Sigmoid colon (tissue), 6 donors: ENCODE measurements at regions not wholly inside any gene's neighbourhood (a gene's known extent, or its start where the extent isn't known, plus 50 kb on each side); places are given as distances from the start of the nearest gene placed in this dataset.

ENCODE experiments used
- DNase-seq: peaks from one replicate; pipeline ENCODE4 v3.0.0-alpha.2; 2019
- H3K27ac ChIP-seq, 4 donors: fragments of 200-600 bp; sonication (generic); one replicate each; pipeline ENCODE4 v1.5.1; 2016 to 2019; ENCODE audit warnings: mild to moderate bottlenecking in 1 of 4
- H3K27me3 ChIP-seq, 3 donors: fragments of 200-600 bp; sonication (generic); one replicate each; pipeline ENCODE4 v1.5.1; 2019; ENCODE audit warnings: mild to moderate bottlenecking in 1 of 3
- H3K36me3 ChIP-seq, 4 donors: fragments of 200-600 bp; sonication (generic); one replicate each; pipeline ENCODE4 v1.5.1; 2016 to 2019
- H3K4me1 ChIP-seq, 4 donors: fragments of 200-600 bp; sonication (generic); one replicate each; pipeline ENCODE4 v1.5.1; 2017 to 2019
- H3K4me3 ChIP-seq, 4 donors: fragments of 200-600 bp; sonication (generic); one replicate each; pipeline ENCODE4 v1.5.1; 2017 to 2019; ENCODE audit warnings: mild to moderate bottlenecking in 2 of 4, moderate library complexity in 1 of 4
- H3K9me3 ChIP-seq, 4 donors: fragments of 200-600 bp in 3 of 4; sonication (generic) in 3 of 4; one replicate each; pipeline versions ENCODE4 v1.5.1 to v1.6.1; 2013 to 2019
- CTCF ChIP-seq, 4 experiments: fragments of 450-650 bp in 3 of 4; fragments of 200-600 bp in 1 of 4; IDR thresholded peaks; one replicate each; pipeline ENCODE4 v1.5.1; 2016 to 2019; ENCODE audit warnings: antibody characterized with exemption in 4 of 4, mild to moderate bottlenecking in 3 of 4, moderate library complexity in 2 of 4
- EP300 ChIP-seq, 4 donors: sonication (generic); formaldehyde crosslinking; IDR thresholded peaks; one replicate each; pipeline ENCODE4 v1.6.1; 2017; ENCODE audit warnings: antibody characterized with exemption in 4 of 4
- POLR2A ChIP-seq, 2 donors: fragments of 450-650 bp; IDR thresholded peaks; one replicate each; pipeline ENCODE4 v1.6.1; 2016; ENCODE audit warnings: antibody characterized with exemption in 2 of 2, mild to moderate bottlenecking in 2 of 2, moderate library complexity in 2 of 2
- POLR2AphosphoS5 ChIP-seq, 4 donors: sonication (generic); formaldehyde crosslinking; IDR thresholded peaks; one replicate each; pipeline ENCODE4 v1.6.1; 2017; ENCODE audit warnings: antibody characterized with exemption in 4 of 4
- WGBS, 2 donors: extraction: QIAGEN DNeasy Blood & Tissue Kit; methylation state at CpG; one replicate each; pipeline ENCODE4 v1.1.7; 2013; 5-methylcytosine and 5-hydroxymethylcytosine counted together
- intact Hi-C: fragments of 100-400 bp; cut with DNase I; formaldehyde crosslinking; loops from one replicate; pipeline ENCODE4 v1.15.1; 2023
- donor health status: healthy with polysubstance abuse.
- donor health status: healthy.

GRCh38 chr15:93658026-93658816 is 569.2 kb upstream of the RGMA start:
- 72 to 85% methylated on average over 8 of the region's 8 CpGs for WGBS, 2 donors
- DNase-seq, result no peak
- H3K4me3 ChIP-seq, result no peak overlapping the region
- H3K27ac ChIP-seq, result no peak overlapping the region
- H3K9me3 ChIP-seq, result no peaks in the 10 kb centered on the region
- H3K4me1 ChIP-seq, result no peaks in the 10 kb centered on the region
- TF ChIP-seq POLR2AphosphoS5 (IDR thresholded peaks at IDR 0.05), result no peak
- no peak for TF ChIP-seq POLR2A (IDR thresholded peaks at IDR 0.05)
- no peak for TF ChIP-seq CTCF (IDR thresholded peaks at IDR 0.05)
- TF ChIP-seq EP300 (IDR thresholded peaks at IDR 0.05), result no peak
- intact Hi-C loops, result no loop called here
- H3K36me3 ChIP-seq, result no peaks in the 10 kb centered on the region
- H3K27me3 ChIP-seq, result no peaks in the 10 kb centered on the region

GRCh38 chr15:93656041-93656440 is 567.0 kb upstream of the RGMA start:
- H3K4me1 ChIP-seq, result no peaks in the 10 kb centered on the region
- intact Hi-C loops, result no loop called here
- 58 to 88% methylated on average over 2 of the region's 2 CpGs for WGBS, 2 donors
- no peak overlapping the region for H3K4me3 ChIP-seq
- TF ChIP-seq CTCF (IDR thresholded peaks at IDR 0.05) (no peak), POLR2A (IDR thresholded peaks at IDR 0.05) (no peak), EP300 (IDR thresholded peaks at IDR 0.05) (no peak), POLR2AphosphoS5 (IDR thresholded peaks at IDR 0.05) (no peak)
- H3K27me3 ChIP-seq, result no peaks in the 10 kb centered on the region
- H3K36me3 ChIP-seq, result no peaks in the 10 kb centered on the region
- DNase-seq, result no peak
- no peak overlapping the region for H3K27ac ChIP-seq
- no peaks in the 10 kb centered on the region for H3K9me3 ChIP-seq

- H3K36me3 ChIP-seq, result no peaks in the 10 kb centered on the region
- no peak overlapping the region for H3K27ac ChIP-seq
- no peaks in the 10 kb centered on the region for H3K27me3 ChIP-seq
- H3K9me3 ChIP-seq, result no peaks in the 10 kb centered on the region
- H3K4me3 ChIP-seq, result no peak overlapping the region
- intact Hi-C loops, result no loop called here
- TF ChIP-seq POLR2AphosphoS5 (IDR thresholded peaks at IDR 0.05) (no peak), POLR2A (IDR thresholded peaks at IDR 0.05) (no peak), EP300 (IDR thresholded peaks at IDR 0.05) (no peak), CTCF (IDR thresholded peaks at IDR 0.05) (no peak)
- WGBS, 2 donors, result 75 to 79% methylated on average over 6 of the region's 6 CpGs
- H3K4me1 ChIP-seq, result no peaks in the 10 kb centered on the region
- DNase-seq, result no peak
Measured at GRCh38 chr15:93649691-93650235, 560.8 kb upstream of the RGMA start.

GRCh38 chr15:93646193-93646592 is 557.2 kb upstream of the RGMA start:
- WGBS, 2 donors, result 25 to 49% methylated on average over 2 of the region's 2 CpGs
- Histone ChIP-seq H3K9me3 (no peaks in the 10 kb centered on the region), H3K4me1 (no peaks in the 10 kb centered on the region), H3K27ac (no peak overlapping the region), H3K4me3 (no peak overlapping the region), H3K27me3 (no peaks in the 10 kb centered on the region), H3K36me3 (no peaks in the 10 kb centered on the region)
- intact Hi-C loops, result no loop called here
- TF ChIP-seq EP300 (IDR thresholded peaks at IDR 0.05) (no peak), POLR2AphosphoS5 (IDR thresholded peaks at IDR 0.05) (no peak), CTCF (IDR thresholded peaks at IDR 0.05) (no peak), POLR2A (IDR thresholded peaks at IDR 0.05) (no peak)
- DNase-seq, result no peak
